AG04450 (cell line): ENCODE measurements at regions not wholly inside any gene's neighbourhood (a gene's known extent, or its start where the extent isn't known, plus 50 kb on each side); places are given as distances from the start of the nearest gene placed in this dataset.

Source experiments
- CTCF ChIA-PET: fragments of 300-600, 350-600 bp; formaldehyde crosslinking; extraction: SDS; loops from one replicate; lab custom pipeline; 2022; ENCODE audit warnings: antibody characterized with exemption, inconsistent platforms; lab: Charles Lee
- POLR2A ChIA-PET: fragments of 350-600 bp; formaldehyde crosslinking; extraction: SDS; loops from one replicate; lab custom pipeline; 2021; ENCODE audit warnings: antibody characterized with exemption, inconsistent platforms; lab: Yijun Ruan, JAX
- DNase-seq: peaks from one replicate; pipeline ENCODE4 v3.0.0-alpha.2; 2011; ENCODE audit warnings: low read depth, low spot score
- H3K27ac ChIP-seq: one replicate; pipeline ENCODE4 v1.5.1; 2012; ENCODE audit warnings: low read depth, low read length, control low read depth
- H3K27me3 ChIP-seq: one replicate; pipeline ENCODE4 v1.6.0; 2012; ENCODE audit warnings: low read length; ENCODE audit not compliant: control insufficient read depth, insufficient read depth
- H3K4me3 ChIP-seq: 2 replicates; pipeline ENCODE4 v1.5.1; 2011; ENCODE audit warnings: mild to moderate bottlenecking, low read depth, low read length, control low read depth
- H3K9me3 ChIP-seq: 2 replicates; pipeline ENCODE4 v1.5.1; 2012; ENCODE audit warnings: low read length; ENCODE audit not compliant: control insufficient read depth, insufficient read depth
- CTCF ChIP-seq: IDR thresholded peaks from 2 replicates; pipeline ENCODE4 v1.5.1; 2011; ENCODE audit warnings: low read depth, low read length, control low read depth, inconsistent platforms

- peaks cover 25% of the 10 kb centered on the region for H3K9me3 ChIP-seq
- DNase-seq: no peak
- CTCF ChIA-PET: no interaction called here
- no peak for TF ChIP-seq CTCF
- no peak overlapping the region for H3K4me3 ChIP-seq
- POLR2A ChIA-PET: no interaction called here
- no peak overlapping the region for H3K27ac ChIP-seq
- peaks cover 4% of the 10 kb centered on the region for H3K27me3 ChIP-seq
Measured at GRCh38 chr2:236665572-236666118, 96.0 kb downstream of the ACKR3 start.

- no peak for DNase-seq
- ChIA-PET CTCF (no interaction called here), POLR2A (no interaction called here)
- Histone ChIP-seq H3K4me3 (no peak overlapping the region), H3K27ac (no peak overlapping the region), H3K9me3 (peaks cover 27% of the 10 kb centered on the region), H3K27me3 (peaks cover 4% of the 10 kb centered on the region)
- TF ChIP-seq CTCF: no peak
Measured at GRCh38 chr2:236666646-236667204, 97.1 kb downstream of the ACKR3 start.

GRCh38 chr2:236667526-236667925 lies 97.9 kb downstream of the ACKR3 start:
- H3K27ac ChIP-seq: no peak overlapping the region
- ChIA-PET POLR2A (no interaction called here), CTCF (no interaction called here)
- no peak for DNase-seq
- no peak for TF ChIP-seq CTCF
- no peak overlapping the region for H3K4me3 ChIP-seq
- H3K27me3 ChIP-seq: peaks cover 2% of the 10 kb centered on the region
- peaks cover 34% of the 10 kb centered on the region for H3K9me3 ChIP-seq

GRCh38 chr2:236668531-236668969 lies 98.9 kb downstream of the ACKR3 start:
- H3K4me3 ChIP-seq: no peak overlapping the region
- POLR2A ChIA-PET: no interaction called here
- no peak overlapping the region for H3K27ac ChIP-seq
- peaks cover 36% of the 10 kb centered on the region for H3K9me3 ChIP-seq
- H3K27me3 ChIP-seq: no peaks in the 10 kb centered on the region
- CTCF ChIA-PET: no interaction called here
- no peak for TF ChIP-seq CTCF
- no peak for DNase-seq

- Histone ChIP-seq H3K9me3 (peaks cover 36% of the 10 kb centered on the region), H3K27ac (no peak overlapping the region), H3K4me3 (no peak overlapping the region), H3K27me3 (no peaks in the 10 kb centered on the region)
- no peak for DNase-seq
- no peak for TF ChIP-seq CTCF
- POLR2A ChIA-PET: no interaction called here
- CTCF ChIA-PET: no interaction called here
Measured at GRCh38 chr2:236670235-236670620, 100.6 kb downstream of the ACKR3 start.
